ENCODE measurements at regions not wholly inside any gene's neighbourhood (a gene's known extent, or its start where the extent isn't known, plus 50 kb on each side); places are given as distances from the start of the nearest gene placed in this dataset.

DNA sequence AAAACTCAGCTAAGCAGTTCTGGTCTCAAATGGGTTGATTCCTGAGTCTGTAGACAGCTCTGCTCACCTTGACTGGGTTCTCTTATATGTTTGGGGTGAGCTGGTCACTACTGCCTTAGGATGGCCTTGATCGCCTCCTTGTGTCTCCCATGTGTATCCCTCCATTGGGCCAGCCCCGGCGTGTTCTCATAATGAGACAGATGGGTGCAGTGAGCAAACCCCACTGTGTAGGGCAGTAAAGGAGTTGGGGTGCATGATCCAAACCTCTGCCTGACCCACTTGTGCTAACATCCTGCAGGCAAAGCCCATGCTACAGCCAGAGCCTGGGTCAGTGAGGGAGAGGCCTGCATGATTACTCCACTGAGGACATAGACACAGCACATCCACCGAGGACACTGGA is 657.6 kb downstream of the BRD1 start:
- H3K27ac Mint-ChIP-seq, result no peak overlapping the region
- peaks cover 9% of the 10 kb centered on the region for H3K9me3 Mint-ChIP-seq
- no peaks in the 10 kb centered on the region for H3K4me1 Mint-ChIP-seq
- TF ChIP-seq, protein P1, sequence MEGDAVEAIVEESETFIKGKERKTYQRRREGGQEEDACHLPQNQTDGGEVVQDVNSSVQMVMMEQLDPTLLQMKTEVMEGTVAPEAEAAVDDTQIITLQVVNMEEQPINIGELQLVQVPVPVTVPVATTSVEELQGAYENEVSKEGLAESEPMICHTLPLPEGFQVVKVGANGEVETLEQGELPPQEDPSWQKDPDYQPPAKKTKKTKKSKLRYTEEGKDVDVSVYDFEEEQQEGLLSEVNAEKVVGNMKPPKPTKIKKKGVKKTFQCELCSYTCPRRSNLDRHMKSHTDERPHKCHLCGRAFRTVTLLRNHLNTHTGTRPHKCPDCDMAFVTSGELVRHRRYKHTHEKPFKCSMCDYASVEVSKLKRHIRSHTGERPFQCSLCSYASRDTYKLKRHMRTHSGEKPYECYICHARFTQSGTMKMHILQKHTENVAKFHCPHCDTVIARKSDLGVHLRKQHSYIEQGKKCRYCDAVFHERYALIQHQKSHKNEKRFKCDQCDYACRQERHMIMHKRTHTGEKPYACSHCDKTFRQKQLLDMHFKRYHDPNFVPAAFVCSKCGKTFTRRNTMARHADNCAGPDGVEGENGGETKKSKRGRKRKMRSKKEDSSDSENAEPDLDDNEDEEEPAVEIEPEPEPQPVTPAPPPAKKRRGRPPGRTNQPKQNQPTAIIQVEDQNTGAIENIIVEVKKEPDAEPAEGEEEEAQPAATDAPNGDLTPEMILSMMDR (IDR thresholded peaks at IDR 0.05; ENCODE audit: unreplicated experiment in 3 of 3), result no peak
- no peaks in the 10 kb centered on the region for H3K36me3 Mint-ChIP-seq (ENCODE audit: low read depth)
- H3K27me3 Mint-ChIP-seq (ENCODE audit: low read depth), result peaks cover 24% of the 10 kb centered on the region
- no peak overlapping the region for H3K4me3 Mint-ChIP-seq

DNA sequence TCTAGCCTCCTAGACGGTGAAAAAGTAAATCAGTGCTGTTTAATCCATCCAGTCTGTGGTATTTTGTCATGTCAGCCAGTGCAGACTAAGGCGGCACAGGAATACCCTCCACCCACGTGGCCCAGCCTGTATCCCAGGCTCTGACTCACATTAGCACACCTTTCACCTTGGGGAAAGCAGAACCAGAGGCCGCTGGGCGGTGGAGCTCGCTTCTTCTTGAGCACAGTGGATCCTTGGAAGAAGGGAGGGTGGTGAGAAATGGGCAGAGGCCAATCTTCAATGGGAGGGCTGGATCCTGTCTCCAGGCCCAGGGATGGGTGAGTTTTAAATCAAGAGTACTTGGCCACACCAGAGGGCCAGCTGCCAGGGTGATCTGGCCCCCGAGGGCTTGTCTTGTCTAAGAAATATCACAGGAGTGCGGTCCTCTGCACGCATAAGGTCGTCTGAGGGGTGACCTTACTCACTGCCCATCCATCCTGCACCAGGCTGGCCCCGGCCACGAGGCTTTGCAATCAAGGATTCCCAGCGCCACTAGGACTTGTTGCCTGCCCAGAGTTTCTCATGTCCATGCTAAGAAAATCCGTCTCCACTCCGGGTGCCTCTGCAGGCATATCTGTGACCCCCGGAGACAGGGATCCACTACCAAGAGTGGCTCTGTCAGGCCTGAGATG is 658.5 kb downstream of the BRD1 start:
- Mint-ChIP-seq H3K4me1 (no peaks in the 10 kb centered on the region), H3K4me3 (no peak overlapping the region), H3K36me3 (ENCODE audit: low read depth) (no peaks in the 10 kb centered on the region), H3K27ac (no peak overlapping the region), H3K9me3 (peaks cover 9% of the 10 kb centered on the region), H3K27me3 (ENCODE audit: low read depth) (peaks cover 19% of the 10 kb centered on the region)
- TF ChIP-seq, protein P1 (IDR thresholded peaks at IDR 0.05; ENCODE audit: unreplicated experiment in 3 of 3), result no peak

DNA sequence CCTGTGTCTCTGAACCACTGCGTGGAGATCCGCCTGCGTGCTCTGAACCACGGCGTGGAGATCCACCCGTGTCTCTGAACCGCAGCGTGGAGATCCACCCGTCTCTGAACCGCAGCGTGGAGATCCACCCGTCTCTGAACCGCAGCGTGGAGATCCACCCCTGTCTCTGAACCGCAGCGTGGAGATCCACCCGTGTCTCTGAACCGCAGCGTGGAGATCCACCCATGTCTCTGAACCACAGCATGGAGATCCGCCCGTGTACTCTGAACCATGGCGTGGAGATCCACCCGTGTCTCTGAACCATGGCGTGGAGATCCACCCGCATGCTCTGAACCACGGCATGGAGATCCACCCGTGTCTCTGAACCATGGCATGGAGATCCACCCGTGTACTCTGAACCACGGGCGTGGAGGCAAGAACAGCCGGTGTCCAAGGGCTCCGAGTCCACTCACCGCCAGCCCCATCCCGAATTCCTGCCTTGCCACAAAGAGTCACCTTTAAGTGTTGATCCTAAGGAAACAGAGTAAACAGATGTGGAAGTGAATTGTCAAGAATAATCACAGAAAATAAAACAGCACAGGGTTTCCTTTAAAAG is 659.4 kb downstream of the BRD1 start:
- H3K27ac Mint-ChIP-seq, result no peak overlapping the region
- TF ChIP-seq, protein P1 (IDR thresholded peaks at IDR 0.05; ENCODE audit: unreplicated experiment in 3 of 3), result no peak
- H3K9me3 Mint-ChIP-seq, result peaks cover 9% of the 10 kb centered on the region
- H3K27me3 Mint-ChIP-seq (ENCODE audit: low read depth), result peaks cover 24% of the 10 kb centered on the region
- no peak overlapping the region for H3K4me3 Mint-ChIP-seq
- H3K4me1 Mint-ChIP-seq, result no peaks in the 10 kb centered on the region
- H3K36me3 Mint-ChIP-seq (ENCODE audit: low read depth), result no peaks in the 10 kb centered on the region

DNA sequence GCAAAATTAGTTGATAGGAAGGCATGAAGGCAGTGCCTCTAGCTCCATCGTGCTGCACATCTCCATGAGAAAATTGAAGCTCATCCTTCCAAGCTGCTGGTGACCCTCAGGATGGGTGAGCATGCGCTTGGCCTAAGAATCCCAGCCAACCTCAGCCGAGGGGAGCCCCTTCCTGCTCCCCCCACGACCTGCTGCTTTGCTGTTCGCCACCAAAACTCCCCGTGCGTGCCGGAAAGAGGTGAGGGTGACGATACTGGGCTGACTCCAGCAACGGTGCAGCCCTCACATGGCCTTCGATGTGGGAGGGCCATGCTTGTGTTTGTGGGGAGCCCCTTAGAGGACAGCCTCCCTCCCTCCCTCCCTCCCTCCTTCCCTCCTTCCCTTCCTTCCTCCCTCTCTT is 660.9 kb downstream of the BRD1 start:
- H3K4me1 Mint-ChIP-seq, result no peaks in the 10 kb centered on the region
- TF ChIP-seq, protein P1 (IDR thresholded peaks at IDR 0.05; ENCODE audit: unreplicated experiment in 3 of 3), result no peak
- peaks cover 23% of the 10 kb centered on the region for H3K27me3 Mint-ChIP-seq (ENCODE audit: low read depth)
- H3K36me3 Mint-ChIP-seq (ENCODE audit: low read depth), result no peaks in the 10 kb centered on the region
- H3K9me3 Mint-ChIP-seq, result peaks cover 8% of the 10 kb centered on the region
- H3K4me3 Mint-ChIP-seq, result no peak overlapping the region
- H3K27ac Mint-ChIP-seq, result no peak overlapping the region

DNA sequence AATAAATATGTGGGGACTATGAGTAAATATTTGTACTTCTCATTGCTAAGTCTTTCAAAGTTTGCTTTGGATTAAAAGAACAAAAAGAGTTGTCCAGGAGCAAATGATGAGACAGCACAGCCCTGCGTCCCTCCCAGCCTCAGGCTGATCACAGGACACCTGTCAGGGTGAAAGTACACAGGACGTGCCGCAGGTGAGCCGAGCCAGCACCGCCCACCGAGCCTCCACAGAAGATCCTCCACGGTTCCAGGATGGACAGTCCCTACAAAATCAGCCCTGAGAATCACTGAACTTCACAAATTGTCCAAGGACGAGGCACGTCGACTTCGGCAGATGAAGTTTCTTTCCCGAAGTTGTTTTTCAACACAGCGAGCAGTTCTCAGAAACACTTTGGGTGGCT is 661.5 kb downstream of the BRD1 start:
- TF ChIP-seq, protein P1 (IDR thresholded peaks at IDR 0.05; ENCODE audit: unreplicated experiment in 3 of 3), result no peak
- Mint-ChIP-seq H3K9me3 (peaks cover 4% of the 10 kb centered on the region), H3K27me3 (ENCODE audit: low read depth) (peaks cover 21% of the 10 kb centered on the region), H3K27ac (no peak overlapping the region), H3K4me1 (no peaks in the 10 kb centered on the region), H3K36me3 (ENCODE audit: low read depth) (no peaks in the 10 kb centered on the region), H3K4me3 (no peak overlapping the region)

DNA sequence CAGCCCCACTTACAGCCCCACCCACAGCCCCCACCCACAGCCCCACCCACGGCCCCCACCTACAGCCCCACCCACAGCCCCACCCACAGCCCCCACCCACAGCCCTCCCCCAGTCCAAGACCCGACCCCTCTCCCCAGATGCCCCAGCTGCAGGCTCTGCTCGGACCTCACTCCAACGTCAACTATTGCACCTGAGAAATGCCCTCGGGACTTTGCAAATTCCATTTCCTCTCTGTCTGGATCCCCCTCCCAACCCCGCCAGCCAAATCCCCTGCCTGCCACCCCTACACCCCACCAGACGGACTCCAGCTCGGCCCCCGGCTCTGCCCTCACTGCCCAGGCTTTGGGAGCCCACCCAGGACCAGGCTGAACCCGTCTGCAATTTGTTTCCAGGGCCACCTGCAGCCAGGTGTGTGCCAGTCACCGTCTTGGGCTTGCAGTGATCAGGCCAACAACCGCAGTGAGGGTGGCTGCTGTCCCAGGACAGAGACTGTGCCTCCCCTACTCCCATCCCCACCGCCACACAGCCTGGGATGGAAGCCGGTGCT is 662.8 kb downstream of the BRD1 start:
- no peaks in the 10 kb centered on the region for H3K36me3 Mint-ChIP-seq (ENCODE audit: low read depth)
- no peak overlapping the region for H3K27ac Mint-ChIP-seq
- H3K27me3 Mint-ChIP-seq (ENCODE audit: low read depth), result peaks cover 16% of the 10 kb centered on the region
- H3K4me3 Mint-ChIP-seq, result no peak overlapping the region
- H3K9me3 Mint-ChIP-seq, result no peaks in the 10 kb centered on the region
- H3K4me1 Mint-ChIP-seq, result no peaks in the 10 kb centered on the region
- TF ChIP-seq, protein P1 (IDR thresholded peaks at IDR 0.05; ENCODE audit: unreplicated experiment in 3 of 3), result no peak

All from nephron (organoid).